SK-N-SH (cell line): ENCODE measurements at regions not wholly inside any gene's neighbourhood (a gene's known extent, or its start where the extent isn't known, plus 50 kb on each side); places are given as distances from the start of the nearest gene placed in this dataset.

Source experiments
- CTCF ChIA-PET: fragments of 300-600, 350-600 bp; formaldehyde crosslinking; extraction: SDS; loops from one replicate; lab custom pipeline; 2021; lab: Yijun Ruan, JAX
- POLR2A ChIA-PET: fragments of 350-600 bp; sonication (Branson Sonifier 250); formaldehyde crosslinking; extraction: SDS; loops from one replicate; lab custom pipeline; 2020; ENCODE audit warnings: antibody characterized with exemption, inconsistent platforms; lab: Yijun Ruan, JAX
- DNase-seq: peaks from one replicate; pipeline ENCODE4 v3.0.0; 2012
- H2AFZ ChIP-seq: fragments of 200-600 bp; sonication (generic); 2 replicates; pipeline ENCODE4 v1.8.1; 2016; ENCODE audit warnings: antibody characterized with exemption, mild to moderate bottlenecking, low read depth
- H3F3A ChIP-seq: fragments of 200-600 bp; sonication (generic); replicated peaks from 2 replicates; pipeline ENCODE3; 2016; ENCODE audit warnings: antibody characterized with exemption, mild to moderate bottlenecking; ENCODE audit not compliant: insufficient read depth
- H3K27ac ChIP-seq, 2 experiments: fragments of 200-500 bp in 1 of 2; fragments of 200-600 bp in 1 of 2; sonication (Bioruptor generic) in 1 of 2; sonication (generic), shearing (Covaris generic) in 1 of 2; 2 replicates each; pipeline versions ENCODE4 v1.5.1 to v1.6.1; 2014 to 2016; ENCODE audit warnings: low read depth in 2 of 2, inconsistent platforms in 1 of 2, low read length in 1 of 2, mild to moderate bottlenecking in 1 of 2, mixed read lengths in 1 of 2
- H3K27me3 ChIP-seq: fragments of 200-600 bp; sonication (generic), shearing (Covaris generic); 2 replicates; pipeline ENCODE4 v1.6.1; 2016; ENCODE audit warnings: mixed run types; ENCODE audit not compliant: insufficient read depth
- H3K36me3 ChIP-seq, 2 experiments: fragments of 200-500 bp in 1 of 2; fragments of 200-600 bp in 1 of 2; sonication (Bioruptor generic) in 1 of 2; sonication (generic) in 1 of 2; replicated peaks in 1 of 2; 2 replicates each; pipeline versions ENCODE3 to v1.5.1; 2014 to 2016; ENCODE audit warnings: low read length in 1 of 2, mild to moderate bottlenecking in 1 of 2; ENCODE audit not compliant: insufficient read depth in 2 of 2, control insufficient read depth in 1 of 2
- H3K4me1 ChIP-seq, 2 experiments: fragments of 200-500 bp in 1 of 2; fragments of 200-600 bp in 1 of 2; sonication (Bioruptor generic) in 1 of 2; sonication (generic), shearing (Covaris generic) in 1 of 2; 2 replicates each; pipeline versions ENCODE4 v1.5.1 to v1.6.1; 2014 to 2016; ENCODE audit warnings: low read depth in 1 of 2, low read length in 1 of 2, mixed run types in 1 of 2; ENCODE audit not compliant: insufficient read depth in 2 of 2, control insufficient read depth in 1 of 2
- H3K4me2 ChIP-seq: fragments of 200-600 bp; sonication (generic), shearing (Covaris generic); 2 replicates; pipeline ENCODE4 v1.6.1; 2017; ENCODE audit warnings: mixed run types
- H3K4me3 ChIP-seq, 2 experiments: fragments of 200-500 bp in 1 of 2; fragments of 200-600 bp in 1 of 2; sonication (Bioruptor generic) in 1 of 2; sonication (generic), shearing (Covaris generic) in 1 of 2; 2 replicates each; pipeline versions ENCODE4 v1.5.1 to v1.8.1; 2014 to 2016; ENCODE audit warnings: low read depth in 2 of 2, inconsistent platforms in 1 of 2, low read length in 1 of 2, mild to moderate bottlenecking in 1 of 2, mixed read lengths in 1 of 2, moderate library complexity in 1 of 2
- H3K79me2 ChIP-seq: fragments of 200-600 bp; sonication (generic); 2 replicates; pipeline ENCODE4 v1.8.1; 2017; ENCODE audit warnings: mild to moderate bottlenecking; ENCODE audit not compliant: insufficient read depth
- H3K9ac ChIP-seq: fragments of 200-600 bp; sonication (generic); 2 replicates; pipeline ENCODE4 v1.6.1; 2017; ENCODE audit warnings: mixed run types
- H3K9me2 ChIP-seq: fragments of 200-600 bp; sonication (generic); 2 replicates; pipeline ENCODE4 v1.6.1; 2017; ENCODE audit warnings: mixed run types
- H3K9me3 ChIP-seq: fragments of 200-600 bp; sonication (generic); 2 replicates; pipeline ENCODE4 v1.6.1; 2017; ENCODE audit warnings: mixed run types, mild to moderate bottlenecking, moderate library complexity
- H4K20me1 ChIP-seq: fragments of 200-600 bp; sonication (generic); 2 replicates; pipeline ENCODE4 v1.6.1; 2017; ENCODE audit warnings: mild to moderate bottlenecking, mixed run types; ENCODE audit not compliant: insufficient read depth
- CHD2 ChIP-seq: fragments of 150-350 bp; IDR thresholded peaks from 2 replicates; pipeline ENCODE4 v1.6.1; 2018; ENCODE audit warnings: low read length; ENCODE audit not compliant: partially characterized antibody
- ELF1 ChIP-seq: IDR thresholded peaks from 2 replicates; pipeline ENCODE4 v1.4.0; 2012
- EP300 ChIP-seq, 2 experiments: IDR thresholded peaks; 2 replicates each; pipeline versions ENCODE4 v1.4.0 to v1.6.1; 2012; ENCODE audit warnings: borderline replicate concordance in 1 of 2, low read depth in 1 of 2, low read length in 1 of 2
- EZH2phosphoT487 ChIP-seq: fragments of 200-600 bp; sonication (generic); IDR thresholded peaks from 2 replicates; pipeline ENCODE4 v1.6.1; 2017; ENCODE audit warnings: low read depth, mixed run types, mild to moderate bottlenecking, antibody characterized with exemption, moderate library complexity, borderline replicate concordance
- FOXM1 ChIP-seq: IDR thresholded peaks from 2 replicates; pipeline ENCODE4 v1.4.0; 2012; ENCODE audit warnings: low read depth, mild to moderate bottlenecking
- GABPA ChIP-seq: IDR thresholded peaks from 2 replicates; pipeline ENCODE4 v1.4.0; 2012; ENCODE audit warnings: low read depth, mild to moderate bottlenecking
- GATA2 ChIP-seq: sonication (generic); formaldehyde crosslinking; IDR thresholded peaks from 2 replicates; pipeline ENCODE4 v1.5.0; 2020; ENCODE audit warnings: mild to moderate bottlenecking, missing genetic modification reagents
- JUND ChIP-seq: IDR thresholded peaks from 2 replicates; pipeline ENCODE4 v1.4.0; 2012
- MEF2A ChIP-seq: IDR thresholded peaks from 2 replicates; pipeline ENCODE4 v1.4.0; 2012; ENCODE audit warnings: low read depth, borderline replicate concordance
- NRF1 ChIP-seq: IDR thresholded peaks from 2 replicates; pipeline ENCODE4 v1.6.1; 2012; ENCODE audit warnings: low read depth, mild to moderate bottlenecking, low read length
- RAD21 ChIP-seq: IDR thresholded peaks from 2 replicates; pipeline ENCODE4 v1.6.1; 2012; ENCODE audit warnings: mild to moderate bottlenecking, low read length
- RCOR1 ChIP-seq: fragments of 150-350 bp; IDR thresholded peaks from 2 replicates; pipeline ENCODE4 v1.6.1; 2017; ENCODE audit warnings: antibody characterized with exemption, low read length
- RFX5 ChIP-seq: IDR thresholded peaks from 2 replicates; pipeline ENCODE4 v1.6.1; 2012; ENCODE audit warnings: mild to moderate bottlenecking, improper control_type of control experiment, low read length
- RXRA ChIP-seq: IDR thresholded peaks from 2 replicates; pipeline ENCODE4 v1.4.0; 2012; ENCODE audit warnings: low read depth, mild to moderate bottlenecking, borderline replicate concordance
- TEAD4 ChIP-seq: IDR thresholded peaks from 2 replicates; pipeline ENCODE4 v1.4.0; 2012; ENCODE audit warnings: mild to moderate bottlenecking, borderline replicate concordance; ENCODE audit not compliant: insufficient read depth
- YY1 ChIP-seq: IDR thresholded peaks from 2 replicates; pipeline ENCODE4 v1.4.0; 2012; ENCODE audit warnings: low read depth, mild to moderate bottlenecking
- WGBS: methylation state at CpG from one replicate; pipeline ENCODE4 v1.1.6; 2017; ENCODE audit warnings: low lambda C conversion rate; 5-methylcytosine and 5-hydroxymethylcytosine counted together
- TF ChIP-seq, protein P1 (sequence below): fragments of 200-600 bp; sonication (generic); IDR thresholded peaks from 2 replicates; pipeline ENCODE4 v1.6.1; 2017; ENCODE audit warnings: antibody characterized with exemption, mild to moderate bottlenecking, moderate library complexity
- TF ChIP-seq, protein P2 (sequence below): fragments of 150-350 bp; IDR thresholded peaks from 2 replicates; pipeline ENCODE4 v1.6.1; 2017; ENCODE audit warnings: antibody characterized with exemption, low read length, low read depth, borderline replicate concordance
- TF ChIP-seq, protein P3 (sequence below): IDR thresholded peaks from 2 replicates; pipeline ENCODE4 v1.4.0; 2012; ENCODE audit warnings: low read depth

DNA sequence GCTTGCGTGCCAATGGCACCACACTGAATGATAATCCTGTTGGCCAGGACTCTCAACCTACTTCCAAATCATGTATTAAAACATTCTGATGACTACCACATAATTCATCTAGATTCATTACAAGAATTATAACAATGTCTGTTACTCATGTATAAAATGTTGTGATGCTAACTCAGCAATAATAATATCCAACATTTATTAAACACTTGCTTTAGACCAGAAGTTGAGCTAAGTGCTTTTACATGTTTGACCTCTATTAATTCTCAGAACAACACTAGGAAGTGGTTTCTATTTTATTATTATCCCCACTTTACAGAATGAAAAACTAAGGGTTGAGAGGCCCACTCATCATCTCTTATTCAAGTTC is 178.4 kb downstream of the LNPK start:
- CTCF ChIA-PET: interaction anchor here (1.2 to 1.5 kb wide), 2 partner anchors 12 to 23 kb away, joined by 3 read pairs; no protein-coding TSS in a partner anchor

DNA sequence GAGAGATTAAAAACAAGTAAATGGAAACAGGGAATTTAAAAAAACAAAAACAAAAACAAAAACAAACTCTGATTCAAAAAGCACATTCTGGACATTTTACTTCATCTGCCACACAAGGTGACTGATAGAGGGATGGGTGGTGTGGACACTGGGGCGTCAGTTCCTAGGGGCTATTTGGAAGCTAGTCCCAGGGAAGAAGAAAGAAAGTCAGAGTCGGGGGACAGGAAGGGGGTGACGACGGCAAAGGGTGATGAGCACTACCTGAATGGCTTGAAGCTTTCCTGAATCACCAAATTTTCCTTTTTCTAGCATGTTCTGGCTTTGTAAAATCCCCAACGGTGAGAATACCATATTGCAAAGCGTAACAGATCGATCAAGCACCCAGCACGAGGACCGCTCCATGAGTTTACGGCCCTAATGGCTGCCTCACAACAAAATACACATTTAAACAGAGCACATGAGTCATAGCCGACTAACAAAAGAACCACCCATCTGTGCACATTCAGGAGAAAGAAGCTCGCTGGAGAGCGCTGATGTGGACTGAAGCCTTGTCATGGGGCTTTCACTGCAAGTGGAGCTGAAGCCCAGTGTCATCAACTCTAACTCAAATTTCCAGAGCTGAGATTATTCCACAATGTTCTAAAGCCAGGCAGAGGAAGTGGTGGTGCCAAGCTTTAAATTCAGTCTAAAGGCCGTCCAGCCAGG is 178.9 kb downstream of the LNPK start:
- H3K9me2 ChIP-seq: no peaks in the 10 kb centered on the region
- POLR2A ChIA-PET: no interaction called here
- CTCF ChIA-PET: interaction anchor here (1.2 to 1.5 kb wide), 2 partner anchors 11 to 22 kb away, joined by 3 read pairs; no protein-coding TSS in a partner anchor

More for the DNA sequence above, 178.4 kb downstream of the LNPK start:
- POLR2A ChIA-PET: no interaction called here
- TF ChIP-seq EP300 (IDR thresholded peaks at IDR 0.05; ENCODE audit: borderline replicate concordance in 1 of 2, low read depth in 1 of 2, low read length in 1 of 2) (no peak), RAD21 (no peak), YY1 (no peak), MEF2A (no peak), JUND (no peak), TEAD4 (no peak), RCOR1 (no peak), GABPA (no peak), NRF1 (no peak), FOXM1 (no peak), RXRA (no peak), GATA2 (CRISPR knock-in tag) (no peak), CHD2 (no peak), RFX5 (no peak)
- TF ChIP-seq, protein P1, sequence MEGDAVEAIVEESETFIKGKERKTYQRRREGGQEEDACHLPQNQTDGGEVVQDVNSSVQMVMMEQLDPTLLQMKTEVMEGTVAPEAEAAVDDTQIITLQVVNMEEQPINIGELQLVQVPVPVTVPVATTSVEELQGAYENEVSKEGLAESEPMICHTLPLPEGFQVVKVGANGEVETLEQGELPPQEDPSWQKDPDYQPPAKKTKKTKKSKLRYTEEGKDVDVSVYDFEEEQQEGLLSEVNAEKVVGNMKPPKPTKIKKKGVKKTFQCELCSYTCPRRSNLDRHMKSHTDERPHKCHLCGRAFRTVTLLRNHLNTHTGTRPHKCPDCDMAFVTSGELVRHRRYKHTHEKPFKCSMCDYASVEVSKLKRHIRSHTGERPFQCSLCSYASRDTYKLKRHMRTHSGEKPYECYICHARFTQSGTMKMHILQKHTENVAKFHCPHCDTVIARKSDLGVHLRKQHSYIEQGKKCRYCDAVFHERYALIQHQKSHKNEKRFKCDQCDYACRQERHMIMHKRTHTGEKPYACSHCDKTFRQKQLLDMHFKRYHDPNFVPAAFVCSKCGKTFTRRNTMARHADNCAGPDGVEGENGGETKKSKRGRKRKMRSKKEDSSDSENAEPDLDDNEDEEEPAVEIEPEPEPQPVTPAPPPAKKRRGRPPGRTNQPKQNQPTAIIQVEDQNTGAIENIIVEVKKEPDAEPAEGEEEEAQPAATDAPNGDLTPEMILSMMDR: no peak
- Histone ChIP-seq H4K20me1 (no peaks in the 10 kb centered on the region), H3K4me3 (no peak overlapping the region), H3K9me3 (no peaks in the 10 kb centered on the region), H3K4me1 (no peaks in the 10 kb centered on the region), H3K27ac (no peak overlapping the region), H3K36me3 (no peaks in the 10 kb centered on the region), H3K9ac (no peak overlapping the region), H2AFZ (no peak overlapping the region), H3K27me3 (no peaks in the 10 kb centered on the region), H3F3A (no peaks in the 10 kb centered on the region), H3K4me2 (no peak overlapping the region), H3K9me2 (no peaks in the 10 kb centered on the region), H3K79me2 (no peaks in the 10 kb centered on the region)
- DNase-seq: no peak
- WGBS: 73% methylated on average over 1 of the region's 1 CpG

More for the DNA sequence above, 178.9 kb downstream of the LNPK start:
- Histone ChIP-seq H3F3A (no peaks in the 10 kb centered on the region), H3K9ac (no peak overlapping the region), H3K4me1 (no peaks in the 10 kb centered on the region), H3K4me2 (no peak overlapping the region), H3K36me3 (no peaks in the 10 kb centered on the region), H4K20me1 (no peaks in the 10 kb centered on the region), H3K9me3 (no peaks in the 10 kb centered on the region), H3K79me2 (no peaks in the 10 kb centered on the region), H2AFZ (no peak overlapping the region), H3K27ac (no peak overlapping the region), H3K4me3 (no peak overlapping the region), H3K27me3 (no peaks in the 10 kb centered on the region)
- DNase-seq: no peak
- WGBS: 62% methylated on average over 14 of the region's 14 CpGs
- TF ChIP-seq ELF1 (no peak), EZH2phosphoT487 (no peak), CHD2 (no peak), TEAD4 (no peak), NRF1 (no peak)
- TF ChIP-seq, protein P2, sequence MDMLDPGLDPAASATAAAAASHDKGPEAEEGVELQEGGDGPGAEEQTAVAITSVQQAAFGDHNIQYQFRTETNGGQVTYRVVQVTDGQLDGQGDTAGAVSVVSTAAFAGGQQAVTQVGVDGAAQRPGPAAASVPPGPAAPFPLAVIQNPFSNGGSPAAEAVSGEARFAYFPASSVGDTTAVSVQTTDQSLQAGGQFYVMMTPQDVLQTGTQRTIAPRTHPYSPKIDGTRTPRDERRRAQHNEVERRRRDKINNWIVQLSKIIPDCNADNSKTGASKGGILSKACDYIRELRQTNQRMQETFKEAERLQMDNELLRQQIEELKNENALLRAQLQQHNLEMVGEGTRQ: no peak
- TF ChIP-seq, protein P3, sequence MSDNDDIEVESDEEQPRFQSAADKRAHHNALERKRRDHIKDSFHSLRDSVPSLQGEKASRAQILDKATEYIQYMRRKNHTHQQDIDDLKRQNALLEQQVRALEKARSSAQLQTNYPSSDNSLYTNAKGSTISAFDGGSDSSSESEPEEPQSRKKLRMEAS: no peak
